DND-41 (cell line): ENCODE measurements at regions not wholly inside any gene's neighbourhood (a gene's known extent, or its start where the extent isn't known, plus 50 kb on each side); places are given as distances from the start of the nearest gene placed in this dataset.

Source experiments
- ATAC-seq: fragments of 200-7000 bp; cut with Tn5 transposase; 3 replicates; pipeline ENCODE4 v1.9.1; 2021; ENCODE audit warnings: low read depth; ENCODE audit not compliant: insufficient read depth
- DNase-seq: peaks from one replicate; pipeline ENCODE4 v3.0.0-alpha.2; 2020
- H2AFZ ChIP-seq: 2 replicates; pipeline ENCODE4 v1.6.0; 2012; ENCODE audit warnings: low read depth, low read length
- H3K27ac ChIP-seq: 2 replicates; pipeline ENCODE4 v1.5.1; 2012; ENCODE audit warnings: low read length, inconsistent platforms
- H3K27me3 ChIP-seq: fragments of 200-600 bp; sonication (generic); 2 replicates; pipeline ENCODE4 v1.6.0; 2012; ENCODE audit warnings: low read length, mild to moderate bottlenecking, inconsistent platforms; ENCODE audit not compliant: insufficient read depth, poor library complexity
- H3K36me3 ChIP-seq: 2 replicates; pipeline ENCODE4 v1.5.1; 2012; ENCODE audit warnings: low read length, inconsistent platforms; ENCODE audit not compliant: insufficient read depth
- H3K4me1 ChIP-seq: 2 replicates; pipeline ENCODE4 v1.5.1; 2012; ENCODE audit warnings: mild to moderate bottlenecking, low read length; ENCODE audit not compliant: insufficient read depth
- H3K4me2 ChIP-seq: 2 replicates; pipeline ENCODE4 v1.6.0; 2012; ENCODE audit warnings: mild to moderate bottlenecking, moderate library complexity, low read length, inconsistent platforms; ENCODE audit not compliant: insufficient read depth
- H3K4me3 ChIP-seq, 2 experiments: fragments of 200-600 bp in 1 of 2; shearing (Covaris generic) in 1 of 2; 2 replicates each; pipeline ENCODE4 v1.5.1; 2012 to 2016; ENCODE audit warnings: inconsistent platforms in 2 of 2, low read length in 2 of 2, mild to moderate bottlenecking in 2 of 2, low read depth in 1 of 2, moderate library complexity in 1 of 2
- H3K79me2 ChIP-seq: 2 replicates; pipeline ENCODE4 v1.6.0; 2012; ENCODE audit warnings: low read length, inconsistent platforms; ENCODE audit not compliant: insufficient read depth
- H3K9ac ChIP-seq: 2 replicates; pipeline ENCODE4 v1.6.0; 2012; ENCODE audit warnings: low read depth, mild to moderate bottlenecking, inconsistent platforms, low read length, moderate library complexity
- H3K9me3 ChIP-seq: 2 replicates; pipeline ENCODE4 v1.5.1; 2012; ENCODE audit warnings: low read length, moderate library complexity, mild to moderate bottlenecking, inconsistent platforms; ENCODE audit not compliant: insufficient read depth, severe bottlenecking
- H4K20me1 ChIP-seq: 2 replicates; pipeline ENCODE4 v1.6.0; 2012; ENCODE audit warnings: low read length; ENCODE audit not compliant: insufficient read depth
- EZH2 ChIP-seq: IDR thresholded peaks from 3 replicates; pipeline ENCODE4 v1.6.1; 2012; ENCODE audit warnings: borderline replicate concordance, low read depth, mild to moderate bottlenecking, moderate library complexity, low read length, inconsistent platforms; ENCODE audit not compliant: severe bottlenecking
- TF ChIP-seq, protein P1 (sequence below): IDR thresholded peaks from 2 replicates; pipeline ENCODE4 v1.5.1; 2012; ENCODE audit warnings: borderline replicate concordance, low read length, moderate library complexity, mild to moderate bottlenecking; ENCODE audit not compliant: poor library complexity, severe bottlenecking; ENCODE audit errors: extremely low read depth

DNA sequence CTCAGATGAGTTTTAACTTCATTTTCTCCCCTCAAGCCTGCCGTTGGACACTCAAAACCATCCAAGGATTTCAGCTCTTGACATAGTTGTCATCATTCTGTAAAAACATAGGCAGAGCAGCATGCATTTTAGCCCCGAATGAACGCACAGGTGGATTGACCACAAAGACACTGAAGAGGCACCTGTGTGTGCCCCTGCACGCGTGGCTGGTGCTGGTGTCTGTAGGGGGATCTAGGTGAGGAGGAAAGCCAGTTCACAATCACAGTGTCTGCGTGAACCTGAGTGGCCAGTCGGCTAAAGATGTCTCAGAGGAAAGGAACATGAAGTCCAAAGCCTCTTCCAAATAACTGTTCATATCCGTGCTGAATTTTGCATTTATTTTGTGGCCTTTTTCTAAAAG is 309.2 kb downstream of the QKI start:
- no peak for TF ChIP-seq EZH2
- TF ChIP-seq, protein P1, sequence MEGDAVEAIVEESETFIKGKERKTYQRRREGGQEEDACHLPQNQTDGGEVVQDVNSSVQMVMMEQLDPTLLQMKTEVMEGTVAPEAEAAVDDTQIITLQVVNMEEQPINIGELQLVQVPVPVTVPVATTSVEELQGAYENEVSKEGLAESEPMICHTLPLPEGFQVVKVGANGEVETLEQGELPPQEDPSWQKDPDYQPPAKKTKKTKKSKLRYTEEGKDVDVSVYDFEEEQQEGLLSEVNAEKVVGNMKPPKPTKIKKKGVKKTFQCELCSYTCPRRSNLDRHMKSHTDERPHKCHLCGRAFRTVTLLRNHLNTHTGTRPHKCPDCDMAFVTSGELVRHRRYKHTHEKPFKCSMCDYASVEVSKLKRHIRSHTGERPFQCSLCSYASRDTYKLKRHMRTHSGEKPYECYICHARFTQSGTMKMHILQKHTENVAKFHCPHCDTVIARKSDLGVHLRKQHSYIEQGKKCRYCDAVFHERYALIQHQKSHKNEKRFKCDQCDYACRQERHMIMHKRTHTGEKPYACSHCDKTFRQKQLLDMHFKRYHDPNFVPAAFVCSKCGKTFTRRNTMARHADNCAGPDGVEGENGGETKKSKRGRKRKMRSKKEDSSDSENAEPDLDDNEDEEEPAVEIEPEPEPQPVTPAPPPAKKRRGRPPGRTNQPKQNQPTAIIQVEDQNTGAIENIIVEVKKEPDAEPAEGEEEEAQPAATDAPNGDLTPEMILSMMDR = no peak
- Histone ChIP-seq H3K4me3 (no peak overlapping the region), H3K4me1 (no peaks in the 10 kb centered on the region), H3K79me2 (no peaks in the 10 kb centered on the region), H2AFZ (no peak overlapping the region), H3K27ac (no peak overlapping the region), H3K36me3 (no peaks in the 10 kb centered on the region), H3K27me3 (no peaks in the 10 kb centered on the region), H3K9ac (no peak overlapping the region), H3K4me2 (no peak overlapping the region), H3K9me3 (peaks cover 3% of the 10 kb centered on the region), H4K20me1 (no peaks in the 10 kb centered on the region)
- ATAC-seq = no peak
- no peak for DNase-seq

DNA sequence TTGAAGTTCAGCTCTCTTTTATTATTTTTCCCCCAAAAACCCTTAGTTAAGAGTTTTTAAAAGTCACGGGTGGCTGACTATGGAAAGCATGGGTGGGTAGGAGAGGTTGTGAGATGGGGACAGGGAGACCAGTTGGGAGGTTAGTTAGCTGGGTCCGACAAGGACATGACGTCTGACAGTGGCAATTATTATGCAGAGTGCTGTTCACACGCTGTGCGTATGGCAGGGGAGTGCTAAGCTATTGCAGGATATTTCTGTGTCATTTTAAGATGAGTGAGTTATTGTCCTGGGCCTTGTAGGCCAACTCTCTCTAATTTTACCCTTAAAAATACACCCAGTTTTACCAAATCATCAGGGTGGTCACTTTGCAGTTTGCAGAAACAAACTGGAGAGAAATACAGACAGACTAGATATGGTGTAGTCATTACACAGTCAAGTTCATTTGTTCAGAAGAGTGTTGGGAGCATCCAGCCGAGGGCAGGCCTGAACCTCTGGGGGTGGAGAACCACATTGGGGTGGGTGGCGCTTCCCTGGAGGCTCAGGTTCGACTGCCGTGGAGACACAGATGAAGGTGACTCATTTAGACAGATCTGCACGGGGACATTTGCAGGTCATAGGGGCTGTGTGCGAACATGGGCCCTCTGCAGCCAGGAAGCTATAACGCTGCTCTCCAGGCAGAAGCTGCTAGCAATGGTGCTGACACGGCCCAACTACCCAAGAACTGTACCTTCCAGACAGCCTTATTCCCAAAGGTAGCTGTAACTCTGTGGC is 307.6 kb downstream of the QKI start:
- no peak overlapping the region for H3K4me3 ChIP-seq
- no peak for ATAC-seq
- H3K4me2 ChIP-seq = no peak overlapping the region
- H3K27ac ChIP-seq = no peak overlapping the region
- DNase-seq = no peak
- no peaks in the 10 kb centered on the region for H4K20me1 ChIP-seq
- TF ChIP-seq, protein P1 = no peak
- TF ChIP-seq EZH2 = no peak
- H3K4me1 ChIP-seq = no peaks in the 10 kb centered on the region
- peaks cover 3% of the 10 kb centered on the region for H3K9me3 ChIP-seq
- H3K27me3 ChIP-seq = no peaks in the 10 kb centered on the region
- no peaks in the 10 kb centered on the region for H3K79me2 ChIP-seq
- no peaks in the 10 kb centered on the region for H3K36me3 ChIP-seq
- no peak overlapping the region for H3K9ac ChIP-seq
- H2AFZ ChIP-seq = no peak overlapping the region

DNA sequence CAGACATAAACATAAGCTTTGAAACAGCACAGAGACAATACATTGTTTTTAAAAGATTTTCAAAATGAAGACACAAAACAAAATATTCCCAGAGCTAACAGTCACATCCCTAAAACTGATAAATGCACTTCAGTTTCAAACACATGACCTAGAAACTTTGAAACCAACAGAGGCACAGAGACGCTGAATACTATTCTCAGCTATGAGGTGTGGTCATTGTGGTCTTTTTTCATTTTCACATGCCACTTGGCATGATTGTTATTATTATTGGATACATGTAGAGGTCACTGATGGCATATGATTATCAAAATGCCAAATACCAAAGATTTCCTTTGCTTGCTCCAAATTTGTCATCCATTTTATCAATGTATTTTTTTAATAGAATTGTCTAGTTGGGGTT is 306.9 kb downstream of the QKI start:
- ATAC-seq (no peak), DNase-seq (no peak)
- no peak overlapping the region for H3K4me2 ChIP-seq
- no peaks in the 10 kb centered on the region for H3K79me2 ChIP-seq
- no peak overlapping the region for H2AFZ ChIP-seq
- TF ChIP-seq, protein P1 = no peak
- no peak for TF ChIP-seq EZH2
- no peak overlapping the region for H3K4me3 ChIP-seq
- H3K9me3 ChIP-seq = peaks cover 3% of the 10 kb centered on the region
- no peaks in the 10 kb centered on the region for H4K20me1 ChIP-seq
- H3K36me3 ChIP-seq = no peaks in the 10 kb centered on the region
- H3K9ac ChIP-seq = no peak overlapping the region
- no peaks in the 10 kb centered on the region for H3K27me3 ChIP-seq
- no peak overlapping the region for H3K27ac ChIP-seq
- H3K4me1 ChIP-seq = no peaks in the 10 kb centered on the region
